ENCODE measurements at regions not wholly inside any gene's neighbourhood (a gene's known extent, or its start where the extent isn't known, plus 50 kb on each side); places are given as distances from the start of the nearest gene placed in this dataset.

DNA sequence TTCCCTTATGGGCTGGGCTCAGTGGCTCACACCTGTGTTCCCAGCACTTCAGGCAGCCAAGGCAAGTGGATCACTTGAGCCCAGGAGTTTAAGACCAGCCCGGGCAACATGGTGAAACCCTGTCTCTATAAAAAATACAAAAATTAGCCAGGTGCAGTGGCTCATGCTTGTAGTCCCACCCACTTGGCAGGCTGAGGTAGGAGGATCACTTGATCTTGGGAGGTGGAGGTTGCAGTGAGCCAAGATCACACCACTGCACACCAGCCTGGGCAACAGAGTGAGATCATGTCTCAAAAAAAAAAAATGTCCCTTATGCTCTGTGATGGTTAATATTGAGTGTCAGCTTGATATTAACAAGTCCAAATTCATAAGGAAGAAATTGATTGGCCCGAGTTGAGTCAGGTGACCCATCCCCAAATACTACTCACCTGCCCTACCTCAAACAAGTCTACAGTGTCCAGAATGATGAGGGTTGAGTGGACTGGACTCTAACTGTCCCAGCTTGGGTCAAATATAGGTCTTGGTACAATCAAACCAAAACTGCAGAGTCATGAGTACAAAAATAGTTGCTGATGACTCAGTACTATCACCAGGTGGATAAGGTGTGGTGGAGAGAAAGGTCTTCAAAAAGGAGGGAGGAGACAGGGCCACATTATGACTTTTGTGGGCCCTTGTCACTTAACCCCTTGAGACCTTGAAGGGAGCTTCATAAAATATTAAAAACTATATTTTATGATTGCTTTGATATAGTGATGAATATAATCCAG lies 161.0 kb downstream of the ZNF326 start:
- ChIA-PET POLR2A (no interaction called here), CTCF (no interaction called here)
- Mint-ChIP-seq H3K4me3 (no peak overlapping the region), H3K9me3 (peaks cover 41% of the 10 kb centered on the region), H3K4me1 (0 out of 2 replicates have a peak, but pooled peaks cover 4% of the 10 kb centered on the region), H3K27me3 (ENCODE audit: low read depth) (no peaks in the 10 kb centered on the region), H3K27ac (no peak overlapping the region), H3K36me3 (peaks cover 13% of the 10 kb centered on the region; the same call in 1 of the 2 replicates)
- DNase-seq (ENCODE audit: low spot score) (no peak), ATAC-seq (no peak)
- TF ChIP-seq NFE2L1 (CRISPR knock-in tag; IDR thresholded peaks at IDR 0.05): no peak

DNA sequence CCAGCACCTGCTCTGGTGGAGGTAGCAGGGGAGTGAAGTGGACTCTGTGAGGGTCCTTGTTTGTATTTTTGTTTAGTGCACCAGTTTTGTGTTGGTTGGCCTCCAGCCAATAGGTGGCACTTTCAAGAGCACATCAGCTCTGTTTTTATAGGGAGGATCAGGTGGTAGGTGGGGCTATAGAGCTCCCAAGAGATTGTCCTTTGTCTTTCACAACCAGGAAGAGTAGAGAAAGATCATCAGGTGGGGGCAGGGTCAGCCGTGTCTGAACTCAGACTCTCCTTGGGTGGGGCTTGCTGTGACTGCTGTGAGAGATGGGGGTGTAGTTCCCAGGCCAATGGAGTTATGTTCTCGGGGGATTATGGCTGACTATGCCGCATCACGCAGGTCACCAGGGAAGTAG lies 159.8 kb downstream of the ZNF326 start:
- Mint-ChIP-seq H3K4me3 (no peak overlapping the region), H3K9me3 (peaks cover 47% of the 10 kb centered on the region), H3K36me3 (peaks cover 16% of the 10 kb centered on the region; the same call in 1 of the 2 replicates), H3K27me3 (ENCODE audit: low read depth) (no peaks in the 10 kb centered on the region), H3K4me1 (0 out of 2 replicates have a peak, but pooled peaks cover 4% of the 10 kb centered on the region), H3K27ac (no peak overlapping the region)
- ATAC-seq (peak; percentile 68), DNase-seq (ENCODE audit: low spot score) (no peak)
- ChIA-PET CTCF (interaction anchor here (1.2 to 1.4 kb wide), 2 partner anchors 22 to 437 kb away, joined by 3 read pairs; no protein-coding TSS in a partner anchor), POLR2A (no interaction called here)
- TF ChIP-seq FOXK1 (CRISPR knock-in tag; IDR thresholded peaks at IDR 0.05) (no peak), TP53 (CRISPR knock-in tag; IDR thresholded peaks at IDR 0.05) (no peak), RORB (CRISPR knock-in tag; IDR thresholded peaks at IDR 0.05) (no peak), NR1H2 (CRISPR knock-in tag; IDR thresholded peaks at IDR 0.05) (no peak), JUN (CRISPR knock-in tag; IDR thresholded peaks at IDR 0.05) (no peak), CREB1 (CRISPR knock-in tag; IDR thresholded peaks at IDR 0.05) (no peak), GABPB1 (CRISPR knock-in tag; IDR thresholded peaks at IDR 0.05) (no peak), PRRX2 (CRISPR knock-in tag; IDR thresholded peaks at IDR 0.05) (no peak)
- TF ChIP-seq, protein P1, sequence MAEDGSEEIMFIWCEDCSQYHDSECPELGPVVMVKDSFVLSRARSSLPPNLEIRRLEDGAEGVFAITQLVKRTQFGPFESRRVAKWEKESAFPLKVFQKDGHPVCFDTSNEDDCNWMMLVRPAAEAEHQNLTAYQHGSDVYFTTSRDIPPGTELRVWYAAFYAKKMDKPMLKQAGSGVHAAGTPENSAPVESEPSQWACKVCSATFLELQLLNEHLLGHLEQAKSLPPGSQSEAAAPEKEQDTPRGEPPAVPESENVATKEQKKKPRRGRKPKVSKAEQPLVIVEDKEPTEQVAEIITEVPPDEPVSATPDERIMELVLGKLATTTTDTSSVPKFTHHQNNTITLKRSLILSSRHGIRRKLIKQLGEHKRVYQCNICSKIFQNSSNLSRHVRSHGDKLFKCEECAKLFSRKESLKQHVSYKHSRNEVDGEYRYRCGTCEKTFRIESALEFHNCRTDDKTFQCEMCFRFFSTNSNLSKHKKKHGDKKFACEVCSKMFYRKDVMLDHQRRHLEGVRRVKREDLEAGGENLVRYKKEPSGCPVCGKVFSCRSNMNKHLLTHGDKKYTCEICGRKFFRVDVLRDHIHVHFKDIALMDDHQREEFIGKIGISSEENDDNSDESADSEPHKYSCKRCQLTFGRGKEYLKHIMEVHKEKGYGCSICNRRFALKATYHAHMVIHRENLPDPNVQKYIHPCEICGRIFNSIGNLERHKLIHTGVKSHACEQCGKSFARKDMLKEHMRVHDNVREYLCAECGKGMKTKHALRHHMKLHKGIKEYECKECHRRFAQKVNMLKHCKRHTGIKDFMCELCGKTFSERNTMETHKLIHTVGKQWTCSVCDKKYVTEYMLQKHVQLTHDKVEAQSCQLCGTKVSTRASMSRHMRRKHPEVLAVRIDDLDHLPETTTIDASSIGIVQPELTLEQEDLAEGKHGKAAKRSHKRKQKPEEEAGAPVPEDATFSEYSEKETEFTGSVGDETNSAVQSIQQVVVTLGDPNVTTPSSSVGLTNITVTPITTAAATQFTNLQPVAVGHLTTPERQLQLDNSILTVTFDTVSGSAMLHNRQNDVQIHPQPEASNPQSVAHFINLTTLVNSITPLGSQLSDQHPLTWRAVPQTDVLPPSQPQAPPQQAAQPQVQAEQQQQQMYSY (CRISPR knock-in tag; IDR thresholded peaks at IDR 0.05): no peak
- TF ChIP-seq, protein P2, sequence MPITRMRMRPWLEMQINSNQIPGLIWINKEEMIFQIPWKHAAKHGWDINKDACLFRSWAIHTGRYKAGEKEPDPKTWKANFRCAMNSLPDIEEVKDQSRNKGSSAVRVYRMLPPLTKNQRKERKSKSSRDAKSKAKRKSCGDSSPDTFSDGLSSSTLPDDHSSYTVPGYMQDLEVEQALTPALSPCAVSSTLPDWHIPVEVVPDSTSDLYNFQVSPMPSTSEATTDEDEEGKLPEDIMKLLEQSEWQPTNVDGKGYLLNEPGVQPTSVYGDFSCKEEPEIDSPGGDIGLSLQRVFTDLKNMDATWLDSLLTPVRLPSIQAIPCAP (CRISPR knock-in tag; IDR thresholded peaks at IDR 0.05): no peak
- TF ChIP-seq, protein P3, sequence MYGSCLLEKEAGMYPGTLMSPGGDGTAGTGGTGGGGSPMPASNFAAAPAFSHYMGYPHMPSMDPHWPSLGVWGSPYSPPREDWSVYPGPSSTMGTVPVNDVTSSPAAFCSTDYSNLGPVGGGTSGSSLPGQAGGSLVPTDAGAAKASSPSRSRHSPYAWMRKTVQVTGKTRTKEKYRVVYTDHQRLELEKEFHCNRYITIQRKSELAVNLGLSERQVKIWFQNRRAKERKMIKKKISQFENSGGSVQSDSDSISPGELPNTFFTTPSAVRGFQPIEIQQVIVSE (CRISPR knock-in tag; IDR thresholded peaks at IDR 0.05; ENCODE audit: borderline replicate concordance): no peak
- TF ChIP-seq, protein P4, sequence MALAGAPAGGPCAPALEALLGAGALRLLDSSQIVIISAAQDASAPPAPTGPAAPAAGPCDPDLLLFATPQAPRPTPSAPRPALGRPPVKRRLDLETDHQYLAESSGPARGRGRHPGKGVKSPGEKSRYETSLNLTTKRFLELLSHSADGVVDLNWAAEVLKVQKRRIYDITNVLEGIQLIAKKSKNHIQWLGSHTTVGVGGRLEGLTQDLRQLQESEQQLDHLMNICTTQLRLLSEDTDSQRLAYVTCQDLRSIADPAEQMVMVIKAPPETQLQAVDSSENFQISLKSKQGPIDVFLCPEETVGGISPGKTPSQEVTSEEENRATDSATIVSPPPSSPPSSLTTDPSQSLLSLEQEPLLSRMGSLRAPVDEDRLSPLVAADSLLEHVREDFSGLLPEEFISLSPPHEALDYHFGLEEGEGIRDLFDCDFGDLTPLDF (CRISPR knock-in tag; IDR thresholded peaks at IDR 0.05): no peak
- TF ChIP-seq, protein P5, sequence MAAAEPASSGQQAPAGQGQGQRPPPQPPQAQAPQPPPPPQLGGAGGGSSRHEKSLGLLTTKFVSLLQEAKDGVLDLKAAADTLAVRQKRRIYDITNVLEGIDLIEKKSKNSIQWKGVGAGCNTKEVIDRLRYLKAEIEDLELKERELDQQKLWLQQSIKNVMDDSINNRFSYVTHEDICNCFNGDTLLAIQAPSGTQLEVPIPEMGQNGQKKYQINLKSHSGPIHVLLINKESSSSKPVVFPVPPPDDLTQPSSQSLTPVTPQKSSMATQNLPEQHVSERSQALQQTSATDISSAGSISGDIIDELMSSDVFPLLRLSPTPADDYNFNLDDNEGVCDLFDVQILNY (CRISPR knock-in tag; IDR thresholded peaks at IDR 0.05): no peak
- TF ChIP-seq, protein P6, sequence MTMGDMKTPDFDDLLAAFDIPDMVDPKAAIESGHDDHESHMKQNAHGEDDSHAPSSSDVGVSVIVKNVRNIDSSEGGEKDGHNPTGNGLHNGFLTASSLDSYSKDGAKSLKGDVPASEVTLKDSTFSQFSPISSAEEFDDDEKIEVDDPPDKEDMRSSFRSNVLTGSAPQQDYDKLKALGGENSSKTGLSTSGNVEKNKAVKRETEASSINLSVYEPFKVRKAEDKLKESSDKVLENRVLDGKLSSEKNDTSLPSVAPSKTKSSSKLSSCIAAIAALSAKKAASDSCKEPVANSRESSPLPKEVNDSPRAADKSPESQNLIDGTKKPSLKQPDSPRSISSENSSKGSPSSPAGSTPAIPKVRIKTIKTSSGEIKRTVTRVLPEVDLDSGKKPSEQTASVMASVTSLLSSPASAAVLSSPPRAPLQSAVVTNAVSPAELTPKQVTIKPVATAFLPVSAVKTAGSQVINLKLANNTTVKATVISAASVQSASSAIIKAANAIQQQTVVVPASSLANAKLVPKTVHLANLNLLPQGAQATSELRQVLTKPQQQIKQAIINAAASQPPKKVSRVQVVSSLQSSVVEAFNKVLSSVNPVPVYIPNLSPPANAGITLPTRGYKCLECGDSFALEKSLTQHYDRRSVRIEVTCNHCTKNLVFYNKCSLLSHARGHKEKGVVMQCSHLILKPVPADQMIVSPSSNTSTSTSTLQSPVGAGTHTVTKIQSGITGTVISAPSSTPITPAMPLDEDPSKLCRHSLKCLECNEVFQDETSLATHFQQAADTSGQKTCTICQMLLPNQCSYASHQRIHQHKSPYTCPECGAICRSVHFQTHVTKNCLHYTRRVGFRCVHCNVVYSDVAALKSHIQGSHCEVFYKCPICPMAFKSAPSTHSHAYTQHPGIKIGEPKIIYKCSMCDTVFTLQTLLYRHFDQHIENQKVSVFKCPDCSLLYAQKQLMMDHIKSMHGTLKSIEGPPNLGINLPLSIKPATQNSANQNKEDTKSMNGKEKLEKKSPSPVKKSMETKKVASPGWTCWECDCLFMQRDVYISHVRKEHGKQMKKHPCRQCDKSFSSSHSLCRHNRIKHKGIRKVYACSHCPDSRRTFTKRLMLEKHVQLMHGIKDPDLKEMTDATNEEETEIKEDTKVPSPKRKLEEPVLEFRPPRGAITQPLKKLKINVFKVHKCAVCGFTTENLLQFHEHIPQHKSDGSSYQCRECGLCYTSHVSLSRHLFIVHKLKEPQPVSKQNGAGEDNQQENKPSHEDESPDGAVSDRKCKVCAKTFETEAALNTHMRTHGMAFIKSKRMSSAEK (CRISPR knock-in tag; IDR thresholded peaks at IDR 0.05; ENCODE audit: borderline replicate concordance): no peak
- TF ChIP-seq, protein P7, sequence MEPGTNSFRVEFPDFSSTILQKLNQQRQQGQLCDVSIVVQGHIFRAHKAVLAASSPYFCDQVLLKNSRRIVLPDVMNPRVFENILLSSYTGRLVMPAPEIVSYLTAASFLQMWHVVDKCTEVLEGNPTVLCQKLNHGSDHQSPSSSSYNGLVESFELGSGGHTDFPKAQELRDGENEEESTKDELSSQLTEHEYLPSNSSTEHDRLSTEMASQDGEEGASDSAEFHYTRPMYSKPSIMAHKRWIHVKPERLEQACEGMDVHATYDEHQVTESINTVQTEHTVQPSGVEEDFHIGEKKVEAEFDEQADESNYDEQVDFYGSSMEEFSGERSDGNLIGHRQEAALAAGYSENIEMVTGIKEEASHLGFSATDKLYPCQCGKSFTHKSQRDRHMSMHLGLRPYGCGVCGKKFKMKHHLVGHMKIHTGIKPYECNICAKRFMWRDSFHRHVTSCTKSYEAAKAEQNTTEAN (CRISPR knock-in tag; IDR thresholded peaks at IDR 0.05): no peak

All from WTC11 (cell line).